ENCODE measurements at regions not wholly inside any gene's neighbourhood (a gene's known extent, or its start where the extent isn't known, plus 50 kb on each side); places are given as distances from the start of the nearest gene placed in this dataset.

GRCh38 chr2:155485141-155485842 is 786.8 kb downstream of the KCNJ3 start:
- TF ChIP-seq, protein P1, sequence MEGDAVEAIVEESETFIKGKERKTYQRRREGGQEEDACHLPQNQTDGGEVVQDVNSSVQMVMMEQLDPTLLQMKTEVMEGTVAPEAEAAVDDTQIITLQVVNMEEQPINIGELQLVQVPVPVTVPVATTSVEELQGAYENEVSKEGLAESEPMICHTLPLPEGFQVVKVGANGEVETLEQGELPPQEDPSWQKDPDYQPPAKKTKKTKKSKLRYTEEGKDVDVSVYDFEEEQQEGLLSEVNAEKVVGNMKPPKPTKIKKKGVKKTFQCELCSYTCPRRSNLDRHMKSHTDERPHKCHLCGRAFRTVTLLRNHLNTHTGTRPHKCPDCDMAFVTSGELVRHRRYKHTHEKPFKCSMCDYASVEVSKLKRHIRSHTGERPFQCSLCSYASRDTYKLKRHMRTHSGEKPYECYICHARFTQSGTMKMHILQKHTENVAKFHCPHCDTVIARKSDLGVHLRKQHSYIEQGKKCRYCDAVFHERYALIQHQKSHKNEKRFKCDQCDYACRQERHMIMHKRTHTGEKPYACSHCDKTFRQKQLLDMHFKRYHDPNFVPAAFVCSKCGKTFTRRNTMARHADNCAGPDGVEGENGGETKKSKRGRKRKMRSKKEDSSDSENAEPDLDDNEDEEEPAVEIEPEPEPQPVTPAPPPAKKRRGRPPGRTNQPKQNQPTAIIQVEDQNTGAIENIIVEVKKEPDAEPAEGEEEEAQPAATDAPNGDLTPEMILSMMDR (IDR thresholded peaks at IDR 0.05) = no peak
- TF ChIP-seq POLR2A (IDR thresholded peaks at IDR 0.05) = no peak

Data from testis (tissue), 2 donors.